Muscle layer of duodenum (tissue), 2 donors: ENCODE measurements at regions not wholly inside any gene's neighbourhood (a gene's known extent, or its start where the extent isn't known, plus 50 kb on each side); places are given as distances from the start of the nearest gene placed in this dataset.
A peak's percentile ranks its signal among the peaks of the same experiment; 100 is the strongest.

Experiments used
- H3K27ac ChIP-seq: one replicate; pipeline ENCODE4 v1.7.0; 2013; ENCODE audit warnings: mild to moderate bottlenecking, low read length
- H3K27me3 ChIP-seq: one replicate; pipeline ENCODE4 v1.7.0; 2013; ENCODE audit warnings: low read depth, mild to moderate bottlenecking, control low read depth, low read length
- H3K36me3 ChIP-seq, 2 donors: one replicate each; pipeline ENCODE4 v1.7.0; 2013; ENCODE audit warnings: low read length in 2 of 2, control low read depth in 1 of 2, mild to moderate bottlenecking in 1 of 2; ENCODE audit not compliant: insufficient read depth in 2 of 2, control insufficient read depth in 1 of 2
- H3K4me1 ChIP-seq, 2 donors: one replicate each; pipeline ENCODE4 v1.7.0; 2013; ENCODE audit warnings: low read length in 2 of 2, mild to moderate bottlenecking in 2 of 2, control low read depth in 1 of 2, moderate library complexity in 1 of 2; ENCODE audit not compliant: insufficient read depth in 2 of 2, control insufficient read depth in 1 of 2
- H3K4me3 ChIP-seq, 2 donors: one replicate each; pipeline ENCODE4 v1.7.0; 2013; ENCODE audit warnings: low read length in 2 of 2, low read depth in 1 of 2, mild to moderate bottlenecking in 1 of 2
- H3K9me3 ChIP-seq, 2 donors: one replicate each; pipeline ENCODE4 v1.7.0; 2013; ENCODE audit warnings: low read length in 2 of 2, control low read depth in 1 of 2, mild to moderate bottlenecking in 1 of 2; ENCODE audit not compliant: control insufficient read depth in 1 of 2
- donor health status: healthy.

DNA sequence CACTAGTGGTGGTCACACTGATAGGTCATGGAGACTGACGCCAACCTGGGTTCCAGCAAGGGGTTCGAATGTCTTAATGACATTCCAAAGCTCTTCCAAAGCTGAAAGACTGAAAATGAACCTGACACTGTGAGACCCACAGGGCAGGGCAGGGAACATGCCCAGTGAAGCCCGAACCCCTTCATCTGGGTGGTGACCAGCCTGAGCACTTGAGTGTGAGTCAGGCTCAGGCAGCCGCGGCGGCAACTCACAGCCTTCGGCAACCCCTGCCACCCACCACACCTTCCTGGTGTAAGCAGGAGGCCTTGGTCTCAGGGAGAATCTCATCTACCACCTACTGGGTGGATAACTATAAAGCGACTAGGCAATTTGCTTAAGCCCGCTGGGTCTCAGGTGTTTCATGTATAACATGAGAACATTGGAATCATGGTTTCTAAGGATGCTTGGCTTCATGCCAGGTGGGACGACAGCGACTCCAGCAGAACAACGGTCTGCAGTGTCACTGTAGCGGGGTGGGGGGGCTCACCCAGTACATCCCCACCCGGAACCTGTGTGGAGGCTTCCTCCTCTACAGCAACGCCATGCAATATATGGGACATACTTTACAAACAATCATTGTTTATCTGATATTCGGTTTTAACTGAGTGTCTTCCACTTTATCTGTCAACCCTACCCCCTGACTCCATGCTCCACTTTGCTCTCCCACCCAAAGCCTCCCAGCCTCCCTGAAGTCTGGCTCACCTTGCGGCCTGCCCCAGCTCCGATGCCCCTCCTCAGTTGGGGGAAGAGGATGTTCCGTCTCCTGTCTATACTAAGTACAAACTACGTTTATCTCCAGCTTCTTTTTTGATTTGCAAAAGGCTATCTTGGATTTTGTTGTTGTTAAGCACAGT lies 125.0 kb upstream of the MEF2A start:
- H3K27ac ChIP-seq: no peak overlapping the region
- no peaks in the 10 kb centered on the region for H3K27me3 ChIP-seq
- H3K4me1 ChIP-seq: peaks cover 13 to 26% of the 10 kb centered on the region in 2 donors

DNA sequence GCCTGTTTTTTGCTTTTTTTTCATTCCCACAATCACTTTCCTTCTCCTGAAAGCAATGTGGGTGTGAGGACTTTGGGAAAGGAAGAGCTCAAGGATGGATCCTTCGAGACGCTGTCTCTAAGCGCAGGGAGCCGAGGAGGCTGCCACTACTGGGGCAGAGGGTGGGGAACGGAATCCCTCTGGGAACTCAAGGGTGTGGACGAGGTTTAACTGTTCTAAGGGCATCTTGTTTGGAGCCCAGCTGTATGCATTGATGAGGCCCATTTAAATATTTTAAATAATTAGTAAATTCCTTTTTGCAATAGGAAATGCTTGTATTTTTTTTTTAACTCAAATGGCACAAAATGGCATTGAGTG lies 124.4 kb upstream of the MEF2A start:
- Histone ChIP-seq H3K36me3 (no peaks in the 10 kb centered on the region), H3K27me3 (no peaks in the 10 kb centered on the region), H3K4me1 (peaks cover 13 to 26% of the 10 kb centered on the region in 2 donors), H3K27ac (peak overlapping the region; percentile 41), H3K4me3 (no peak overlapping the region), H3K9me3 (no peaks in the 10 kb centered on the region)

More for the DNA sequence above, 125.0 kb upstream of the MEF2A start:
- Histone ChIP-seq H3K4me3 (no peak overlapping the region), H3K9me3 (no peaks in the 10 kb centered on the region), H3K36me3 (no peaks in the 10 kb centered on the region)

DNA sequence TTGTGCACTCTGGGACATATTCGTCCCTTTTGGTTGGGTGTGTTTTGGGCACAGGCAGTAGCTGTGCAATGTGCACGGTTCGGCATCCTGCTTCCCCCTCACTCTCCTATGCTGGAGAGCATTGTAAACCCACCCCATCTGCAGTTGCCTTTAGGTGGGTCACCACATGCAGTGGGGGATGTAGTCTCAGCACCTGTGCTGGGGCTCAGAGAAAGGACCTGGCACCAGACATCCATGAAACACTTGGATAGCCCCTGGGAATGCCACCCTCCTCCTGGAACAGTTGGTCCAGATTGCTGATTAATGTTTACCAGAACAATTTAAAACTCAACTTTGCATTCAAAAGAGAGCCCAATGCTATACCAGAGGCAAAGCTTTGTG lies 123.9 kb upstream of the MEF2A start:
- H3K4me1 ChIP-seq: peaks cover 13 to 26% of the 10 kb centered on the region in 2 donors
- H3K36me3 ChIP-seq: no peaks in the 10 kb centered on the region
- peak overlapping the region; percentile 41 for H3K27ac ChIP-seq
- H3K27me3 ChIP-seq: no peaks in the 10 kb centered on the region
- H3K4me3 ChIP-seq: no peak overlapping the region
- H3K9me3 ChIP-seq: no peaks in the 10 kb centered on the region

DNA sequence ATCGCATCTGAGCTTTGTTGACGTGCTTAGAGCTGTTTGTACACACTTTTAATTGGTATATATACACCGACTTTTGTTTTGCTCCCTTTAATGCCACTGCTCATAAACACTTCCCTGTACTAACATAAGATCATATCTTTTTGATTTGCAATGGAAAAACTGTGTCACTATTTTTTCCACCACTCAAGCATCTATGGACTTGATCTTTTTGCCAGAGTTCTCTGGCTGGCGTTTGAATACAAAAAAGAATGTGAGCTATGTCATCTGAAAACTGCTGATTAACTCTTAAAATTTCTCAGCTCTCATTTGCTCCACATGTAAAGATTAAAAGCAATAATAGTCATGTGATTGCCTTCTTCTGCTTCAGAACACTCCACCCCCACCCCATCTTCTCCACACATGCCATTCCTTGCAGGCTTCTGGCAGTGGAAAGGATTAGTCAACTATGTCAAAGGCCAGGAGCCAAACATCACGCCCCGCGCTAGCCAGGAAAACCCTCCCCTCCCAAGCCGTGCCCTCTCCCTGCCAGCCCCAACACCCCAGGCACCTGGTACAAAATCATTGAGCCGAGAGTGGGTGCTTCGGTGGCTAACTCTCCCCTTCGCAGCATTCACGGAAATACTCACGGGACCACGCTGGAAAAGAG lies 123.4 kb upstream of the MEF2A start:
- H3K4me3 ChIP-seq: no peak overlapping the region
- peak overlapping the region; percentile 41 for H3K27ac ChIP-seq
- no peaks in the 10 kb centered on the region for H3K9me3 ChIP-seq
- H3K4me1 ChIP-seq: peaks cover 13 to 26% of the 10 kb centered on the region in 2 donors
- H3K36me3 ChIP-seq: no peaks in the 10 kb centered on the region
- H3K27me3 ChIP-seq: no peaks in the 10 kb centered on the region

DNA sequence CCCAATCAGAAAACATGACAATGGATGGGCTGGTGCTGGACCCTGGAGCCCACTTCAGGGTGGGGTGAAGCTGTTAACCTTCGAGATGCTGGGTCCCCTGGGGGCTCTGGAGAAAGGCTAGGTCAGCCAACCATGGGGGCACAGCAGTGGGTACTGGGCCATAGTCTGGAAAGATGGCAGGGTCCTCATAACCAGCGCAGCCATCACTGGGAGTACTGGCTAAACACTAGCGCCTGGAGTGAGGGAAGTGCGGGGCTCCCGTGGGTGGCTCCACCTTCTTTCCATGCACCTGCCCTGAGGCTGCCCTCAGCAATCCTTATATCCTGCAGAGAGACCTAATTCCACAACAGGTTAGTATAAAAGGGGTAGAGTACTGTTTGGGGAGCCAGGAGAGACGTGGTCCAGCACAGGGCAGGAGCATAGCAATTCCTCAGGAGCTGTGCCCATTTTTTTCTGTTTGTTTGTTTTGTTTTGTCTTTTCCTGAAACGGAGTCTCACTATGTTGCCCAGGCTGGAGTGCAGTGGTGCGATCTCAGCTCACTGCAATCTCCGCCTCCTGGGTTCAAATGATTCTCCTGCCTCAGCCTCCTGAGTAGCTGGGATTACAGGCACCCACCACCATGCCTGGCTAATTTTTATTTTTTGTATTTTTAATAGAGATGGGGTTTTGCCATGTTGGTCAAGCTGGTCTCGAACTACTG lies 122.6 kb upstream of the MEF2A start:
- peak overlapping the region; percentile 26 for H3K27ac ChIP-seq
- peaks cover 13 to 25% of the 10 kb centered on the region in 2 donors for H3K4me1 ChIP-seq
- H3K9me3 ChIP-seq: no peaks in the 10 kb centered on the region
- H3K27me3 ChIP-seq: no peaks in the 10 kb centered on the region
- no peaks in the 10 kb centered on the region for H3K36me3 ChIP-seq
- H3K4me3 ChIP-seq: no peak overlapping the region

DNA sequence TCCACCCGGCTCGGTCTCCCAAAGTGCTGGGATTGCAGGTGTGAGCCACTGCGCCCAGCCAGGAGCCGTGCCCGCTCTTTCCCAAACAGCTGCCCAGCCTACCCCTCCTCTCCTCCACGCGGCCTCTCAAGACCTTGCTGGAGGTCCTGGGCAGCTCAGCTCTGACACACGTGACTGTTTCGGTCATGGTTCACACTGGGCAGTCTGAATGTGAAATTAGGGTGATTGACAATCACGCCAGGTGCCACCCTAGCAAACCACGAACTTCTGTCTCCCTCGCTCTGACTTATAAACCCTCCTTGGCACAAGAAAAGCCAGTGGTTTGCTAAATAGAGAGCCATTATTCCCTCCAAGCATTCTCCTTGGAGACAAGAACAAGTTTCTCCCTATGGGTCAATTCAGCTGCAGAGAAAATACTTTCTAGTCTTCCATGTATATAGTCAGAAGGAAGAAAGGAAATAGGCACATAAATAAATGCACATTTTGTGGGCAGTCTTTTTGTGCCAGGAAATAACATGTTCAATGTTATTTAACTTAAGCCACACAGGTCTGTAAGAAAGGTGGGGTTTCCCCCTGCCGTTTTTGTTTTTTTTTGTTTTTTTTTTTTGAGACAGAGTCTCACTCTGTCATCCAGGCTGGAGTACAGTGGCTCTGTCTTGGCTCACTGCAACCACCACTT lies 121.9 kb upstream of the MEF2A start:
- Histone ChIP-seq H3K9me3 (no peaks in the 10 kb centered on the region), H3K4me1 (peaks cover 13 to 18% of the 10 kb centered on the region in 2 donors), H3K27me3 (no peaks in the 10 kb centered on the region), H3K36me3 (no peaks in the 10 kb centered on the region), H3K27ac (no peak overlapping the region), H3K4me3 (no peak overlapping the region)

DNA sequence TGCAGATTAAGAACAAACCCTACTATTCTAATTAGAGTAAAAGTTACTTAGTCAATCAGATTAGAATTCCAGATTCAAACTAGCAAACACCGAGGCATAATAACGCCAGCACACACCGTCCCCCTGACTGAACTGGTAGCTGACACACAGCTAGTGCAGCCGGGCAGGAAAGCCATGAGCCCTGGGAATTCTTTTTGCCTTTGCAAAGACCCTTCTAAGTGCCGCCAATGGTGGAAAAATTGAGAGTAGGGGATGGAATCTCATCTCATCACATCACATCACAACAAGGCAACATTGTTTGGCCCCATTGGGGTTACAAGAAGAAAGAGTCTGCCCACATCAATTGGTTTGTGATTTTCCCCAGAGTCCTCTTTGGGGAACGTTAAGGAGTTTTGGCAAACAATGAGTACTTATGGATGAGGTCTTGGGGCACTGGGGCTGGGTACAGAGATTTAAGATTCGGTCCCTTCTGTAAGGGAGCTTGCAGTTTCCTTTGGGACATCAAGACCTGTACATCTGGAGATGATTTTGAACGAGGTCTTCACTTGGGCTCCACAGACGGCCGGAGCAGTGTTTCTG lies 120.4 kb upstream of the MEF2A start:
- Histone ChIP-seq H3K4me1 (peaks cover 13 to 17% of the 10 kb centered on the region in 2 donors), H3K27ac (no peak overlapping the region)

DNA sequence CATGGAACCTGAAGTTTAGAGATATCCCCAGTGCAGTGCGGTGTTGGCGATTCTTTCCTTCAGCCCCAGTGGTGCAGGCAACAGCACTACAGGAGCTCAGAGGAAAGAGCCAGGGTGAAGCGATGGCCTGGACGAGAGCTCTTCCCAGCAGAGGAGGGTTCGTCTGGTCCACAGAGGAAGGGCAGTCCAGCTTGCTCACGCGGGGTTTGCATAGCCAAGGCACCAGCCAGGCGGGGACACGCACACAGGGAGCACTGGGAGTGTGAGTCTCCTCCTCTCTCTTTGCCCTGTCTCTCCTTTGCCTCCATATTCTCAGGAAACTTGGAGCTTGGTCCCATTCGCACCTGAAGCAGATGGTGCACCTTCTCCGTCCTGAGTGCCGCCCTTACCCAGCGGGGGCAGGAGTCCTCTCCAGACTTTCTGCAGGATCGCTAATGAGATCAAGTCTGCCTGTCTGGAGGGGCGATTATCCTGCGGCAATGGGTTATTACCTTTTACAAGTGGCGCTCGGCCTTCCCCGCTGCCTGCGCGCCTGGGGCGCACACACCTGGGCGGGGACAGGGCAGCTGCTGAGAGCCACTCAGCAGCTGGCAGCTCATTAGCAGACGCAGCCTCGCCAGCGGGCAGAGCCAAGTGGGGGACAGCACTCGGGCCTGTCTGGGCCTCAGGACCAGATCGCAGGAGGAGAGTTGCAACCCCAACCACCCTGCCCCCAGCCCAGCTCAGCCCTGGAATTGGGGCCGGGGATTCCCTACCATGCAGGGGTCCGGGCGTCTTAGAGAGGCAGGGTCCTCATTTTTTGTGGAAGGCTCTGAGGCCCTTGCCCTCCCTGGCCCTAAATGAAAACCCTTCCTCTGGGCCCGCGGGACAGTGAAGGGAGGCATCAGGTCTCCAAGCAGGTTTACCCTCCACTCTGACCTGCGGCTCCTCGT lies 119.0 kb upstream of the MEF2A start:
- H3K27ac ChIP-seq: no peak overlapping the region
- H3K9me3 ChIP-seq: no peaks in the 10 kb centered on the region
- H3K27me3 ChIP-seq: no peaks in the 10 kb centered on the region
- peaks cover 10 to 11% of the 10 kb centered on the region in 2 donors for H3K4me1 ChIP-seq
- H3K36me3 ChIP-seq: no peaks in the 10 kb centered on the region
- no peak overlapping the region for H3K4me3 ChIP-seq

More for the DNA sequence above, 120.4 kb upstream of the MEF2A start:
- no peaks in the 10 kb centered on the region for H3K27me3 ChIP-seq
- H3K36me3 ChIP-seq: no peaks in the 10 kb centered on the region
- H3K4me3 ChIP-seq: no peak overlapping the region
- no peaks in the 10 kb centered on the region for H3K9me3 ChIP-seq

DNA sequence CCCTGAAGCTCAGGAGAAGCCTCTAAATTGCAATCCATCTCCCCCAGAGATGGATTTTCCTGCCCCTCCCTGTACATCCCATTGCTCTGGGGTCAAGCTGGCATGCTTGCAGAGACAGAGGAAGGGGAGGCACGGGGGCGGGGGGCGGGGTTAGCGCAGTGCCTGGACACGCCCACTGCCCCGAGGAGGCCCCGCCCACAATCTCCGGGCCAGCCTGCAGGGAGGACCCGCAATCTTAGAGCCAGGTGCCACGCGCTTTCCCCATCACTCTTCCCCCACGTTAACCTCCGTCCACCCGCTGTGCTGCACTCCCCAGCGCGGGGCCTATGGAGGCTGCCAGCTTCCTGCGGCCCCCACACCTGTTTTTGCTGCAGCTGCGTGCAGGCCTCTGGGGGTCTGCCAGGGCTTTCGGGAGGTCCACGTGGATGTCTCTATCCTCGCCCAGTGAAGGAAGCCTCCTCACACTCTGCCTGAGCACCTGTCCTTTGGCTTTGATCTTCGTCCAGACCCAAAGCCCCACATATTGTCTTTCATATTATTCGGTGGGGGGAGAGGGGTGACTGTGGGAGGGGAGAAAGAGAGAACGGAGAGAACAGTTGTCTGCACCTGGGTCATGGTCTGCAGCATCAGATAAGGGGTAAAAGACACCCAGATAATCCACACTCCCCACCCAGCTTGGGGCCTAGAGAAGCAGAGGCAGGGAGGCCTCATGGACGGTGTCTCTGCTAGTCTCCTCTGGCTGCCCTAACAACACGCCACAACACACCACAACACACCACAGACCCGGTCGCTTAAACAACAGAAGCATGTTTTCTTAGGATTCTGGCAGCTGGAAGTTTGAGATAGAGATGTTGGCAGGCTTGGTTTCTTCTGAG lies 118.0 kb upstream of the MEF2A start:
- no peaks in the 10 kb centered on the region for H3K36me3 ChIP-seq
- no peak overlapping the region for H3K4me3 ChIP-seq
- no peaks in the 10 kb centered on the region for H3K27me3 ChIP-seq
- H3K27ac ChIP-seq: no peak overlapping the region
- peaks cover 2 to 8% of the 10 kb centered on the region in 2 donors for H3K4me1 ChIP-seq
- H3K9me3 ChIP-seq: no peaks in the 10 kb centered on the region
